Vagina (tissue), 2 donors: ENCODE measurements at regions not wholly inside any gene's neighbourhood (a gene's known extent, or its start where the extent isn't known, plus 50 kb on each side); places are given as distances from the start of the nearest gene placed in this dataset.

ENCODE experiments used
- POLR2A ChIP-seq, 2 donors: fragments of 450-650 bp; IDR thresholded peaks; one replicate each; pipeline ENCODE4 v1.6.1; 2017; ENCODE audit warnings: antibody characterized with exemption in 2 of 2, mild to moderate bottlenecking in 2 of 2, moderate library complexity in 2 of 2
- POLR2AphosphoS5 ChIP-seq, 2 donors: sonication (generic); formaldehyde crosslinking; IDR thresholded peaks; one replicate each; pipeline ENCODE4 v1.9.0; 2017; ENCODE audit warnings: antibody characterized with exemption in 2 of 2, mild to moderate bottlenecking in 2 of 2, low read depth in 1 of 2; ENCODE audit not compliant: insufficient read depth in 1 of 2
- TF ChIP-seq, protein P1 (sequence below), 3 experiments: fragments of 450-650 bp in 2 of 3; fragments of 200-600 bp in 1 of 3; sonication (generic) in 1 of 3; IDR thresholded peaks; one replicate each; pipeline ENCODE4 v1.5.1; 2017 to 2019; ENCODE audit warnings: antibody characterized with exemption in 3 of 3, mild to moderate bottlenecking in 2 of 3, moderate library complexity in 2 of 3

DNA sequence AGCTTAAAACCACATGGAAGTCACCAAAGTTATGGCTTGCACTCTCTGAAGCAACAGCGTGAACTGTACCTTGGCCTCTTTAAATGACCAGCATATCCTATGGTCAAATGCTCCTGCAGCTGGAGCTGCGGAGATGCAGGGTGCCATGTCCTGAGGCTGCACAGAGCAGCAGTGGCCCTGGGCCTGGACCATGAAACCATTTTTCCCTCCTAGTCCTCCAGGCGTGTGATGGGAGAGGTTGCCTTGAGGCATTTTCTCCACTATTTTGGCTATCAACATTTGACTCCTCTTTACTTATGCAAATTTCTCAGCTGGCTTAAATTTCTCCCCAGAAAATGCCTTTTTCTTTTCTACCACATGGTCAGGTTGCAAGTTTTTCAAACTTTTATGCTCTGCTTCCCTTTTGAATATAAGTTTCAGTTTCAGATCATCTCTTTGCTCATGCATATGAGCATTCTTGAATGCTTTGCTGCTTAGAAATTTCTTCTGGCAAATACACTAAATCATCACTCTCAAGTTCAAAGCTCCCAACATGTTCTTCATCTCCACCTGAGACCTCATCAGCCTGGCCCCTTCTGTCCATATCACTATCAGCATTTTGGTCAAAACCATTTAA, 82.9 kb upstream of the TMEFF2 start:
- TF ChIP-seq, protein P1, sequence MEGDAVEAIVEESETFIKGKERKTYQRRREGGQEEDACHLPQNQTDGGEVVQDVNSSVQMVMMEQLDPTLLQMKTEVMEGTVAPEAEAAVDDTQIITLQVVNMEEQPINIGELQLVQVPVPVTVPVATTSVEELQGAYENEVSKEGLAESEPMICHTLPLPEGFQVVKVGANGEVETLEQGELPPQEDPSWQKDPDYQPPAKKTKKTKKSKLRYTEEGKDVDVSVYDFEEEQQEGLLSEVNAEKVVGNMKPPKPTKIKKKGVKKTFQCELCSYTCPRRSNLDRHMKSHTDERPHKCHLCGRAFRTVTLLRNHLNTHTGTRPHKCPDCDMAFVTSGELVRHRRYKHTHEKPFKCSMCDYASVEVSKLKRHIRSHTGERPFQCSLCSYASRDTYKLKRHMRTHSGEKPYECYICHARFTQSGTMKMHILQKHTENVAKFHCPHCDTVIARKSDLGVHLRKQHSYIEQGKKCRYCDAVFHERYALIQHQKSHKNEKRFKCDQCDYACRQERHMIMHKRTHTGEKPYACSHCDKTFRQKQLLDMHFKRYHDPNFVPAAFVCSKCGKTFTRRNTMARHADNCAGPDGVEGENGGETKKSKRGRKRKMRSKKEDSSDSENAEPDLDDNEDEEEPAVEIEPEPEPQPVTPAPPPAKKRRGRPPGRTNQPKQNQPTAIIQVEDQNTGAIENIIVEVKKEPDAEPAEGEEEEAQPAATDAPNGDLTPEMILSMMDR (IDR thresholded peaks at IDR 0.05), result no peak
- TF ChIP-seq POLR2A (IDR thresholded peaks at IDR 0.05) (no peak), POLR2AphosphoS5 (IDR thresholded peaks at IDR 0.05; ENCODE audit: insufficient read depth in 1 of 2, low read depth in 1 of 2) (no peak)
